ENCODE measurements at regions not wholly inside any gene's neighbourhood (a gene's known extent, or its start where the extent isn't known, plus 50 kb on each side); places are given as distances from the start of the nearest gene placed in this dataset.

DNA sequence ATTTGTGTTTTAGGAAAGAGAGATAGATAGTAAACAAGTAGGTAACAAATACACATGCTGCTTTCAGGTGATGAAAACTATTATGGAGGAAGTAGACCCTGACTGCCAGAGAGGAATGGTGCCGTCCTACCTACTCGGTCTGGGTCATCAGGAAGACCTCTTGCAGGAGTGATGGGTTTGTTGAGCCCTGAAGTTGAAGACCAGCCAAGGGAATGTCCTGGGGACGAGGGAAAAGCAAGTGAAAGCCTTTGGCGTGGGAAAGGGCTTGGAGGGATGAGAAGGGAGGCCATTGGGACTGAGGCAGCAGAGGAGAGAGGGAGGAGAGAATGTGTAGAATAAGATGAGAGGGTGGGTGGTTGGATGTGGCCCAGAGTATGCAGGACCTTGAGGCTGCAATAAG lies 379.5 kb upstream of the USP24 start:
- Mint-ChIP-seq H3K9me3 (peaks cover 22% of the 10 kb centered on the region), H3K4me3 (no peak overlapping the region), H3K4me1 (no peaks in the 10 kb centered on the region), H3K27me3 (ENCODE audit: low read depth, poor library complexity) (peaks cover 15% of the 10 kb centered on the region), H3K27ac (no peak overlapping the region), H3K36me3 (ENCODE audit: low read depth) (peaks cover 7% of the 10 kb centered on the region)
- TF ChIP-seq, protein P1, sequence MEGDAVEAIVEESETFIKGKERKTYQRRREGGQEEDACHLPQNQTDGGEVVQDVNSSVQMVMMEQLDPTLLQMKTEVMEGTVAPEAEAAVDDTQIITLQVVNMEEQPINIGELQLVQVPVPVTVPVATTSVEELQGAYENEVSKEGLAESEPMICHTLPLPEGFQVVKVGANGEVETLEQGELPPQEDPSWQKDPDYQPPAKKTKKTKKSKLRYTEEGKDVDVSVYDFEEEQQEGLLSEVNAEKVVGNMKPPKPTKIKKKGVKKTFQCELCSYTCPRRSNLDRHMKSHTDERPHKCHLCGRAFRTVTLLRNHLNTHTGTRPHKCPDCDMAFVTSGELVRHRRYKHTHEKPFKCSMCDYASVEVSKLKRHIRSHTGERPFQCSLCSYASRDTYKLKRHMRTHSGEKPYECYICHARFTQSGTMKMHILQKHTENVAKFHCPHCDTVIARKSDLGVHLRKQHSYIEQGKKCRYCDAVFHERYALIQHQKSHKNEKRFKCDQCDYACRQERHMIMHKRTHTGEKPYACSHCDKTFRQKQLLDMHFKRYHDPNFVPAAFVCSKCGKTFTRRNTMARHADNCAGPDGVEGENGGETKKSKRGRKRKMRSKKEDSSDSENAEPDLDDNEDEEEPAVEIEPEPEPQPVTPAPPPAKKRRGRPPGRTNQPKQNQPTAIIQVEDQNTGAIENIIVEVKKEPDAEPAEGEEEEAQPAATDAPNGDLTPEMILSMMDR (IDR thresholded peaks at IDR 0.05), result no peak
- DNase-seq, result no peak

DNA sequence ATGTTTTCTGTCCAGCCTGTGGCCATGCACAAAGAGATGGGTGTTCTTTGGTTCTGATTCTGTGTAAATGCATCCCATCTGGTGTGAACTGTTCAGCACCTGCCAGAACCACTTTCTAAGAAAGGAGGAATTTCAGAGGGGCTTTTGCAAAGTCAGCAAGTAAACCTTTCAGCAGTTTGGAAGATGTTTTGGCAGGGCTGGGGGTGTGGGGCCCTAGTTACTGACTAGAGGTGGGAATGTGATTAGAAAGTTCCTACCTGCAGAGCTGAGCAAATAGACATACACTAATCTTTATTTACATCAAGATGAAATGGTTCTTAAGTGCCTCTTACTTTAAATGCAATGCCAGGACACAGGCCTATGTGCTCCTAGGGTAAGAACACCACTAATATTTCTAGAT lies 378.1 kb upstream of the USP24 start:
- H3K27me3 Mint-ChIP-seq (ENCODE audit: low read depth, poor library complexity), result peaks cover 15% of the 10 kb centered on the region
- TF ChIP-seq, protein P1 (IDR thresholded peaks at IDR 0.05), result no peak
- no peak overlapping the region for H3K4me3 Mint-ChIP-seq
- H3K9me3 Mint-ChIP-seq, result peaks cover 22% of the 10 kb centered on the region
- peaks cover 7% of the 10 kb centered on the region for H3K36me3 Mint-ChIP-seq (ENCODE audit: low read depth)
- no peak for DNase-seq
- no peak overlapping the region for H3K27ac Mint-ChIP-seq
- no peaks in the 10 kb centered on the region for H3K4me1 Mint-ChIP-seq

DNA sequence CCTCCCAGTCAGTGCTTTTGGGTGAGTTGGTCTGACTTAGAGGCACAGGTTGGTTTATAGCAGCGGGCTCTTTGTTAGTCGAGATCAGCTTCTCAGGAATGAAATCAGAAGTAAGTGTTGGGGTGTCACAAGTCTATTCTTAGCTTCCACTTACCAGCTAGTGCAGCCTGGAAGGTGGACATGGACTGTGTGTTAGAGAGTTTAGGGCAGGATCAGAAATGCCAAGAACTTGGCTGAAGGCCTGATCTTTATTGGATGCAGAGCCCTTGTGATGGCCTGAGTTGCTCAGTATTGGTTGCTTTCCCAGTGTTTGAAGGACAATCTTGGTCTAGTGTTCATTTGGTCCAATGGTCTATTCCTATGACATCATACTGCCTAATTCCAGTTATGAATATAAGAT lies 377.0 kb upstream of the USP24 start:
- no peak overlapping the region for H3K27ac Mint-ChIP-seq
- H3K4me1 Mint-ChIP-seq, result no peaks in the 10 kb centered on the region
- peaks cover 7% of the 10 kb centered on the region for H3K36me3 Mint-ChIP-seq (ENCODE audit: low read depth)
- TF ChIP-seq, protein P1 (IDR thresholded peaks at IDR 0.05), result no peak
- peaks cover 15% of the 10 kb centered on the region for H3K27me3 Mint-ChIP-seq (ENCODE audit: low read depth, poor library complexity)
- peaks cover 13% of the 10 kb centered on the region for H3K9me3 Mint-ChIP-seq
- no peak overlapping the region for H3K4me3 Mint-ChIP-seq
- no peak for DNase-seq

DNA sequence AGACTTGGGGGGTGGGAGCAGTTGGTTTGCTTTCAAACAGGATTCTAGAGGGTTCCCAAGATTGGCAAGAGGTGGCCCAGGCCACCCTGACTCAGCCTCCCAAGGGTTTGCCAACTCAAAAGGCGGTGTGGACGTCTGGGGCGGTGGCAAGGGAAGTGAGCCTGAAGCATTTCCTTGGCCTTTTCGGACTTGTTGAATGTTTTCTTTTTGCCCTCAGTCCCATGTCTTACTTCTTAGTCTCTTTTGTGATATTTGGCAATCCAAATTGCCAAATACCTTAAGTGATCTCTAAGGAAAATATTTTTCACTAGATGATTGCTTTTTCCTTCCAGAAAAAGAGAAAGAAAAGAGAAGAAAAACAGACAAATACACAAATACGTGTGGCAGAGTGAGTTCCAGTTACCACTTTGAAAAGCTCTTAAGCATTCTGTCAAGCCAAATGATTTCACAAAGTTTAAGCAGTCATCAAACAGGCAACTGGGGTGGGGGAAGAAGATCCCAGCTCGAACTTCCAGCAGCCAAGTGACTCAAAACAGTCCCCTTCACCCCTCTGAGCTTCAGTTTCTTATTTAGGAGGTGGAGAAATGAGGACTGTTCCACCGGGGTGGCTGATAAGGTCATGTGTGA lies 374.6 kb upstream of the USP24 start:
- H3K36me3 Mint-ChIP-seq (ENCODE audit: low read depth), result no peaks in the 10 kb centered on the region
- peaks cover 12% of the 10 kb centered on the region for H3K4me1 Mint-ChIP-seq
- H3K9me3 Mint-ChIP-seq, result no peaks in the 10 kb centered on the region
- no peak overlapping the region for H3K4me3 Mint-ChIP-seq
- H3K27me3 Mint-ChIP-seq (ENCODE audit: low read depth, poor library complexity), result peaks cover 14% of the 10 kb centered on the region
- no peak overlapping the region for H3K27ac Mint-ChIP-seq
- TF ChIP-seq, protein P1 (IDR thresholded peaks at IDR 0.05), result no peak
- DNase-seq, result no peak

DNA sequence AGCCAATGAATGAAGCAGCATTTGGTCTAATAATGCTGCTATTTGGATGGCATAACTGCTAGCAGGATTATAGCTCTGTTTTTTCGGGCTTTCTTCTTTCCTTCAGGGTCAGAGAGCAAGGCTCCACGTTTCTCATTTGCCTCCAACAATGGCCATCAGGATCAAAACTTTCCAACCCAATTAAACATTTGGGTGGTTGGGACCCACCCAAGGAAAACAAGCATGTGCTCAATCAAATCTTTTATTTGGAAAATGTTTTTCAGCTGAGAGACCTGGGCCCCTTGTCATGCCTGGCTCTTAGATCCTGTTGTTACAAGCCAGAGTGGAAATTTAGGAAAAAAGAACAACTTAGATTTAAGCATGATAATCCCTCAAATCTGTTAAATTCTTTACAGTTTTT lies 373.1 kb upstream of the USP24 start:
- Mint-ChIP-seq H3K36me3 (ENCODE audit: low read depth) (no peaks in the 10 kb centered on the region), H3K4me3 (no peak overlapping the region), H3K9me3 (no peaks in the 10 kb centered on the region), H3K27me3 (ENCODE audit: low read depth, poor library complexity) (peaks cover 13% of the 10 kb centered on the region), H3K27ac (no peak overlapping the region), H3K4me1 (peaks cover 22% of the 10 kb centered on the region)
- no peak for DNase-seq
- TF ChIP-seq, protein P1 (IDR thresholded peaks at IDR 0.05), result no peak

DNA sequence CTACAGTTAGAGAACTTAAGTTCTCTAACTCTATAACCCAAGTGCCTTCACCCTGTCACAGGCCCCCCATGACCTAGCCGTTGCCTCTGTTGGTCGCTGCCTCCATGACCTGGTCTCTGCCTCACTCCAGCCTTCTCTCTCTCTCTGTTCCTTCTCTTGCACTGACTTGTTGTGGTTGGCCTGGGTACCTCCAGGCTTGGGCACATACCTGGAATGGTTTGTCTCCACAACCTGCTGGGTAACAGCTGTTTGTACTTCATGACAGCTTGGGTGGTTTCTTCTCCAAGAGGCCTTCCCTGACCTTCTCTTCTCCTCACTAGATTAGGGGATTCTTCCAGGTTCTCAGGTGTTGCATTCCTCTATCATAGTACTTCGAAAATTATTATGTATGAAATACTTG lies 371.6 kb upstream of the USP24 start:
- Mint-ChIP-seq H3K4me3 (no peak overlapping the region), H3K9me3 (no peaks in the 10 kb centered on the region), H3K27ac (no peak overlapping the region), H3K36me3 (ENCODE audit: low read depth) (no peaks in the 10 kb centered on the region), H3K4me1 (peaks cover 22% of the 10 kb centered on the region), H3K27me3 (ENCODE audit: low read depth, poor library complexity) (peaks cover 13% of the 10 kb centered on the region)
- TF ChIP-seq, protein P1 (IDR thresholded peaks at IDR 0.05), result no peak
- DNase-seq, result no peak

Measured in nephron progenitor cell (in vitro differentiated cells).